Loucy (cell line): ENCODE measurements at regions not wholly inside any gene's neighbourhood (a gene's known extent, or its start where the extent isn't known, plus 50 kb on each side); places are given as distances from the start of the nearest gene placed in this dataset.

Source experiments
- H2AFZ ChIP-seq: fragments of 200-600 bp; sonication (generic); 2 replicates; pipeline ENCODE4 v1.6.0; 2016; ENCODE audit warnings: antibody characterized with exemption, mild to moderate bottlenecking, low read length, moderate library complexity
- H3F3A ChIP-seq: fragments of 200-600 bp; 2 replicates; pipeline ENCODE4 v1.6.0; 2016; ENCODE audit warnings: antibody characterized with exemption, low read depth, mild to moderate bottlenecking
- H3K27me3 ChIP-seq: fragments of 200-600 bp; sonication (generic); 2 replicates; pipeline ENCODE4 v1.6.1; 2014; ENCODE audit warnings: low read length, mild to moderate bottlenecking; ENCODE audit not compliant: insufficient read depth, poor library complexity, severe bottlenecking
- H3K36me3 ChIP-seq: fragments of 200-600 bp; sonication (generic); 2 replicates; pipeline ENCODE4 v1.6.1; 2016; ENCODE audit warnings: low read length; ENCODE audit not compliant: insufficient read depth
- H3K4me1 ChIP-seq: fragments of 200-600 bp; sonication (generic); 2 replicates; pipeline ENCODE4 v1.5.1; 2014; ENCODE audit warnings: low read length, mild to moderate bottlenecking; ENCODE audit not compliant: insufficient read depth, poor library complexity, severe bottlenecking
- H3K4me2 ChIP-seq: fragments of 200-600 bp; sonication (generic); 2 replicates; pipeline ENCODE4 v1.6.0; 2014; ENCODE audit warnings: antibody characterized with exemption, low read length, low read depth, mild to moderate bottlenecking; ENCODE audit not compliant: poor library complexity, severe bottlenecking
- H3K4me3 ChIP-seq: fragments of 200-600 bp; sonication (generic); 2 replicates; pipeline ENCODE4 v1.5.1; 2014; ENCODE audit warnings: low read length, mild to moderate bottlenecking, mixed read lengths; ENCODE audit not compliant: poor library complexity, severe bottlenecking
- H3K79me2 ChIP-seq: fragments of 200-600 bp; sonication (generic); 2 replicates; pipeline ENCODE4 v1.6.1; 2014; ENCODE audit warnings: low read length; ENCODE audit not compliant: insufficient read depth
- H3K9ac ChIP-seq: fragments of 200-600 bp; sonication (generic); 2 replicates; pipeline ENCODE4 v1.6.0; 2014; ENCODE audit warnings: mild to moderate bottlenecking, low read depth, low read length, moderate library complexity; ENCODE audit not compliant: poor library complexity, severe bottlenecking
- H3K9me2 ChIP-seq: fragments of 200-600 bp; sonication (generic); replicated peaks from 2 replicates; pipeline ENCODE4 v1.6.1; 2016; ENCODE audit warnings: low read depth, low read length, mixed read lengths
- H3K9me3 ChIP-seq: fragments of 200-600 bp; sonication (generic); 2 replicates; pipeline ENCODE4 v1.6.1; 2014; ENCODE audit warnings: mild to moderate bottlenecking, antibody characterized with exemption, low read length, low read depth; ENCODE audit not compliant: insufficient read depth
- H4K20me1 ChIP-seq: fragments of 200-600 bp; sonication (generic); 2 replicates; pipeline ENCODE4 v1.6.0; 2014; ENCODE audit warnings: antibody characterized with exemption, low read length, mild to moderate bottlenecking; ENCODE audit not compliant: insufficient read depth, poor library complexity, severe bottlenecking
- CTCF ChIP-seq: fragments of 200-600 bp; sonication (generic); conservative IDR thresholded peaks from 2 replicates; pipeline ENCODE4 v1.5.1; 2014; ENCODE audit warnings: mild to moderate bottlenecking, antibody characterized with exemption, low read length
- EZH2phosphoT487 ChIP-seq: fragments of 200-600 bp; IDR thresholded peaks from 2 replicates; pipeline ENCODE4 v1.6.1; 2018; ENCODE audit warnings: antibody characterized with exemption, mild to moderate bottlenecking, moderate library complexity, borderline replicate concordance

- no peaks in the 10 kb centered on the region for H3K27me3 ChIP-seq
- H3K4me2 ChIP-seq = no peak overlapping the region
- H3F3A ChIP-seq = no peaks in the 10 kb centered on the region
- H3K9me2 ChIP-seq = no peaks in the 10 kb centered on the region
- no peaks in the 10 kb centered on the region for H3K9me3 ChIP-seq
- no peaks in the 10 kb centered on the region for H3K36me3 ChIP-seq
- H3K9ac ChIP-seq = no peak overlapping the region
- no peaks in the 10 kb centered on the region for H3K4me1 ChIP-seq
- H3K4me3 ChIP-seq = no peak overlapping the region
- no peaks in the 10 kb centered on the region for H3K79me2 ChIP-seq
- TF ChIP-seq CTCF (no peak), EZH2phosphoT487 (no peak)
- H2AFZ ChIP-seq = no peak overlapping the region
- H4K20me1 ChIP-seq = no peaks in the 10 kb centered on the region
These were observed 1481.1 kb upstream of the ACVR2A start for GRCh38 chr2:146363731-146364130.

GRCh38 chr2:146351689-146352088, 1493.1 kb upstream of the ACVR2A start:
- Histone ChIP-seq H2AFZ (no peak overlapping the region), H3K9ac (no peak overlapping the region)
- TF ChIP-seq EZH2phosphoT487 = no peak
- TF ChIP-seq CTCF = no peak

GRCh38 chr2:146349334-146349733, 1495.5 kb upstream of the ACVR2A start:
- TF ChIP-seq EZH2phosphoT487 (no peak), CTCF (no peak)
- Histone ChIP-seq H3K4me2 (peak overlapping the region; percentile 45), H3F3A (no peaks in the 10 kb centered on the region), H3K27me3 (no peaks in the 10 kb centered on the region), H2AFZ (peak overlapping the region; percentile 64; the same call in 1 of the 2 replicates), H3K9me3 (no peaks in the 10 kb centered on the region), H3K9me2 (no peaks in the 10 kb centered on the region), H3K4me3 (peak overlapping the region; percentile 54), H3K79me2 (no peaks in the 10 kb centered on the region), H3K36me3 (no peaks in the 10 kb centered on the region), H4K20me1 (no peaks in the 10 kb centered on the region), H3K9ac (no peak overlapping the region), H3K4me1 (no peaks in the 10 kb centered on the region)

More at GRCh38 chr2:146351689-146352088, 1493.1 kb upstream of the ACVR2A start:
- Histone ChIP-seq H3K36me3 (no peaks in the 10 kb centered on the region), H3K4me3 (no peak overlapping the region), H3K9me3 (no peaks in the 10 kb centered on the region), H3K4me2 (no peak overlapping the region), H3K9me2 (no peaks in the 10 kb centered on the region), H4K20me1 (no peaks in the 10 kb centered on the region), H3K4me1 (no peaks in the 10 kb centered on the region), H3F3A (no peaks in the 10 kb centered on the region), H3K79me2 (no peaks in the 10 kb centered on the region), H3K27me3 (no peaks in the 10 kb centered on the region)
